VCaP (cell line): ENCODE measurements at regions not wholly inside any gene's neighbourhood (a gene's known extent, or its start where the extent isn't known, plus 50 kb on each side); places are given as distances from the start of the nearest gene placed in this dataset.

ENCODE experiments used
- H3K27ac ChIP-seq: fragments of 450-650 bp; 2 replicates; pipeline ENCODE4 v1.5.1; 2017
- CTCF ChIP-seq: fragments of 450-650 bp; conservative IDR thresholded peaks from 2 replicates; pipeline ENCODE4 v1.5.1; 2017; ENCODE audit warnings: mild to moderate bottlenecking, moderate library complexity

- H3K27ac ChIP-seq = no peak overlapping the region
- TF ChIP-seq CTCF = peak; percentile 57
Observed at GRCh38 chr12:61546296-61546695, 713.9 kb upstream of the USP15 start.

DNA sequence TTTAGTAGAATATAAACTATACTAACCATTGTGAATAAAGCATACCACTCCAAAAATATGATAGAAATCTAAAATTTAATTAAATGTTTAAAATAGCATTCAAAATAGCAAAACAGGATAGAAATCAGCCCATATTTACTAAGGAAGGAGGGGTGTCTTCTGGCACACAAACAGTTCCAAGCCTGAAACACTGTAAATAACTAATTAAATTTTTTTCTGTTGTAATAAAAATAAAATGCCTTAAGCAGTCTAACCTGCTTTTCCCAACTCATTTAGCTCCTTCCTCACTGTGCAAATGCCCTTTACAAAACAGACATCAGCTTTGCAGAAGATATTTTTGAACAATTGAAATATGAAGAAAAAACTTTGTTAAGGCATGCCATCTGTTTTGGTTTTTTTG is 707.1 kb upstream of the USP15 start:
- H3K27ac ChIP-seq = peak overlapping the region; percentile 54
- no peak for TF ChIP-seq CTCF

DNA sequence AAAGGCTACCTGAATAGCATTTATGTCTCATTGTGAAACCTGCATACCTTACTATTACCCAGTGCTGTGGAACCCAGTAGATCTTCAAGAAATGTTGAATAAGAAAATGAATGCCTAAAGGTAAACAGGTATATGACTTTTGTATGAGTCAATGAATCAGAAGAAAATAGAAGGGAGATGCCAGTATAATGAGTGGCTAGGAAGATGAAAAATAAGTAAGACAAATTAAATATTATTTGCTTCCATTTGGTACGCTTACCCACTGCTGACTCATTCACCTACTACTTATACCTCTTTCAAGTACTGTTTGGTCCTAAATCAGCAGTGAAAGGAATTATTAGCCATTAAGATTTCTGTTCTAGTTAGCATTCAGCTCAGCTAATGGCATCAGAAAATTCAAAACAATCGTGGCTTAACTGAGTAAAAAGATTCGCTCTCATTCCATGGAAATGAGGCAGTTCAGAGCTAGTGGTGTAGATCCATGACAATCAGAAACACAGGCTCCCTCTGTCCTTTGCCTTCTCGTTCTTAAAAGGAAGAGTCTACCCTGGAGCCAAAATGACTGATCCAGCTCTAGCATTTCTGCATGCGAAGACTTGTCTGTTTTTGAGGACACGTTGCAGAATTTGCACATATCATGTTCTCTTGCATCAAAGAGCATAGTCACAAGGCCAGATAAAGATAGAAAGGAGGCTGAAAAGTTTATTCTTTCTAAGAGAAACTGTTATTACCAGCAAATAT is 705.8 kb upstream of the USP15 start:
- H3K27ac ChIP-seq = no peak overlapping the region
- TF ChIP-seq CTCF = no peak

DNA sequence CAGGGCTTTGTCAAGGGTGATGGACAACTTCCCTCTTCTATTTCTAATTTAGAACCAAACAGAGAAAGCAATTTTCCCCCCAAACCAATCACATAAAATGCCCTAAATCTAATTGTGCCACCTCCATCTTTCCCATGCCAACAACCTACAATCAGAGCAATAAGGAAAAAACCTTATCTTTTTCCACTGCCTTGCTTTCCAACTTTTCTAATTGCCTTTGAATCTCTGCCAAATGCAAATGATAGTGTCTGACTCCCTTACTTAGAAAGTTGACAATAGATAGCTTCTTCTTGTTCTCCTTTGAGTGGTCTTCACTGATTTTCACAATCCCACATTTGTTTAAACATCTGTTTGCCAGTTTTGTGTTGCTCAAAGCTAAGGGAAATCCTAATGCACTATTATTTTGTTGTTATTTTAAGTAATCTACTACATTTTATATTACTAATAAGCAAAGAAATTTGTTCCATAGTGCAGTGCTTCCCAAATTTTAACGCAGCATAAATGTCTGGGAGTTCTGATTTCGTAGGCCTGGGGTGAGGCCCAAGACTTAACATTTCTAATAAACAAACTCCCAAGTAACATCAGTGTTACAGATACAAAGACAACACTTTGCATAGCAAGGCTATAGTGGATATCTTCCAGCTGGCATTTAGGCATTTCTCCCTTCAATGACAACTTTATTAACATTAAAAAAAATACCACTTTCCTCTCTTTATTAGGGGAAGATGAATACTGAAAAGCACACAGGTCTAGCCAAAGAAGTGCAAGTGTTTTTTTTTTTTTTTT is 696.3 kb upstream of the USP15 start:
- no peak for TF ChIP-seq CTCF
- no peak overlapping the region for H3K27ac ChIP-seq

DNA sequence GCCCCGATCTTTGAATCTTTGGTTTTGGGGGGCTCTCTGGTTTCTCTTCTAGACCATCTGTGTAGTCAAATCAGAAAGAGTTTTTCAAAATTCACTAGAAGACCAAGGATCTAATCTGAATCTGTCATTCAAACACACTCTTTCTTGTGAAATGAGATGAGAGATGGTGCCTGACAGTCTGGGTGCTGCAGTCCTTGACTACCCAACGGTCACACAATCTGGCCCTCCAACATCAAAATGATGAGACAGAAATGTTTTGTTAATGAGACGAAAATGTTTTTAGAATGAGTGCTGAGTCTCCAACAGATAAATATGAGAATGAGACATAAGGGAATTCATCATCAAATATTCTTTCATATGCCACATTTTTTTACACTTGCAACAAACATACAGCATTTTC is 695.7 kb upstream of the USP15 start:
- no peak for TF ChIP-seq CTCF
- H3K27ac ChIP-seq = no peak overlapping the region

- TF ChIP-seq CTCF = no peak
- no peak overlapping the region for H3K27ac ChIP-seq
Observed at GRCh38 chr12:61566183-61566582, 694.0 kb upstream of the USP15 start.

DNA sequence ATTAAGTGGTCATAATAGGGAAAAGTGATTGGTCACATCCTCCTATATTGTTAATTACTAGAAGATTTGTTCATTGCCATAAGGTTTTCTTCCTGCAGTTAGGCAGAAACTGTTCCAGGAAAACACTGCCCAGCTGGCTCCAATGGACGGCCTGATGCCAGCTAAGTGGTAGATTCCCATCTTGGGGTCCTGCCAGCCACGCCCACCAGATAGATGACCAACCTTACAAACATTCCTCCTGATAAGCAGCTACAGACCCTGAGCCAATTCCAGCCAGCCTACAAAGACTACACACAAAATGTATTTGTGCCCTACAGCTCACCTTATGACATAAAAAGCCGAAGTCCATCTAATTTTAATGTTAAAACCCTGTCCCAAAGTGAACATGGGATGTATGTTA is 685.9 kb upstream of the USP15 start:
- no peak overlapping the region for H3K27ac ChIP-seq
- TF ChIP-seq CTCF = no peak
